Lower leg skin (tissue), 4 donors: ENCODE measurements at regions not wholly inside any gene's neighbourhood (a gene's known extent, or its start where the extent isn't known, plus 50 kb on each side); places are given as distances from the start of the nearest gene placed in this dataset.

Experiments used
- DNase-seq, 2 donors: peaks; one replicate each; pipeline ENCODE4 v3.0.0-alpha.2; 2019; ENCODE audit warnings: low spot score in 2 of 2
- H3K4me3 ChIP-seq: fragments of 200-600 bp; sonication (generic); 2 replicates; pipeline ENCODE4 v1.5.1; 2017; ENCODE audit warnings: mild to moderate bottlenecking, low read depth; ENCODE audit not compliant: poor library complexity, severe bottlenecking
- POLR2A ChIP-seq, 2 donors: fragments of 450-650 bp; IDR thresholded peaks; one replicate each; pipeline ENCODE4 v1.6.1; 2016 to 2017; ENCODE audit warnings: antibody characterized with exemption in 2 of 2, mild to moderate bottlenecking in 1 of 2, moderate library complexity in 1 of 2
- WGBS, 2 donors: methylation state at CpG; one replicate each; pipeline ENCODE4 v1.1.5; 2018; 5-methylcytosine and 5-hydroxymethylcytosine counted together
- intact Hi-C: fragments of 100-400 bp; cut with DNase I; formaldehyde crosslinking; loops from one replicate; pipeline ENCODE4 v1.15.0; 2023; ENCODE audit warnings: low total_unique reads
- TF ChIP-seq, protein P1 (sequence below), 3 donors: fragments of 450-650 bp; IDR thresholded peaks; one replicate each; pipeline ENCODE4 v1.5.1; 2016; ENCODE audit warnings: antibody characterized with exemption in 3 of 3, mild to moderate bottlenecking in 3 of 3, moderate library complexity in 2 of 3

DNA sequence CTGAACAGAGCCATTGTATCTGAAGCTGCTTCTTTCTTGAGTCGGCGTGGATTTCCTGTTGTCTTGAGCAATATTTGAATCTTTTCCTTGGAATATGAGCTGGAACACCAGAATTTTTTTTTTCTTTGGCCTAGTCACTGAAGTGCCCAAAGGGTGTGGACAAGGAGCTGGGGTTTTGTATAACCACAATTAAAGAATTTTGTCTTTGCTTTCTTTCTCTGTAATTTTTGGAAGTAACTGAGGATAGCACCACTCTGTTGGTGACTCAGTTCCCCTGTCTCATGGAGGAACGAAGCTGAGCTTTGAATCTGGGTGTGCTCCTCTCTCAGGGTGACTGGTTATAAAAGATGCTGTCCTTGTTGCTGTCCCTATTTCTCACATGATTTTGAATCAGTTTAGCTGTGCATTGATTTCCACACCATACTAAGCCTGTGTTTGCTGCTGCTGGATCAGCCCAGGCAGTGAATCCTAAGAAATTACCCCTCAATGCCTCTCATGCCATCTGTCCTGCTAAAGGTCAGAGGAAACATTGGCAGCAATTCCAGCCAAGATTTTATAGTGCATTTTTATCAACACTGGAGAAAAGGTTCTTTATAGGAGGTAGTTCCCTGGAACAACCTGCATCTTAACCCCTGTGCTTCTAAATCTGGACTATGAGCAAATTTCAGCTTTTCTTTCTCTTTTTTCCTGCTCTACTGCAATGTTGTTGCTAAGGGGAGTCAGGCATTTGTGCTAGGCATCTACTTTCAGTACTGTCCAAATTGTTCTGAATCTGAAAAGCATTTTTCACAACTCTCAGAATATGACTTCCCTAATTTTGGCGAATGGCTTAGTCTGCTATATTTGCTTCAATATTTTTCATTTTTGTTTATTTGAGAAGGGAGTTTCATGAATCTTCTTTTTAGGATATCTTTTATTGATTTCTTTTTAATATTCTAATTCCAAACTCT, 540.8 kb downstream of the SOX6 start:
- no peak overlapping the region for H3K4me3 ChIP-seq
- intact Hi-C loops, result no loop called here
- DNase-seq, result no peak
- 49 to 60% methylated on average over 4 of the region's 4 CpGs for WGBS, 2 donors
- TF ChIP-seq, protein P1, sequence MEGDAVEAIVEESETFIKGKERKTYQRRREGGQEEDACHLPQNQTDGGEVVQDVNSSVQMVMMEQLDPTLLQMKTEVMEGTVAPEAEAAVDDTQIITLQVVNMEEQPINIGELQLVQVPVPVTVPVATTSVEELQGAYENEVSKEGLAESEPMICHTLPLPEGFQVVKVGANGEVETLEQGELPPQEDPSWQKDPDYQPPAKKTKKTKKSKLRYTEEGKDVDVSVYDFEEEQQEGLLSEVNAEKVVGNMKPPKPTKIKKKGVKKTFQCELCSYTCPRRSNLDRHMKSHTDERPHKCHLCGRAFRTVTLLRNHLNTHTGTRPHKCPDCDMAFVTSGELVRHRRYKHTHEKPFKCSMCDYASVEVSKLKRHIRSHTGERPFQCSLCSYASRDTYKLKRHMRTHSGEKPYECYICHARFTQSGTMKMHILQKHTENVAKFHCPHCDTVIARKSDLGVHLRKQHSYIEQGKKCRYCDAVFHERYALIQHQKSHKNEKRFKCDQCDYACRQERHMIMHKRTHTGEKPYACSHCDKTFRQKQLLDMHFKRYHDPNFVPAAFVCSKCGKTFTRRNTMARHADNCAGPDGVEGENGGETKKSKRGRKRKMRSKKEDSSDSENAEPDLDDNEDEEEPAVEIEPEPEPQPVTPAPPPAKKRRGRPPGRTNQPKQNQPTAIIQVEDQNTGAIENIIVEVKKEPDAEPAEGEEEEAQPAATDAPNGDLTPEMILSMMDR (IDR thresholded peaks at IDR 0.05), result no peak
- TF ChIP-seq POLR2A (IDR thresholded peaks at IDR 0.05), result no peak

DNA sequence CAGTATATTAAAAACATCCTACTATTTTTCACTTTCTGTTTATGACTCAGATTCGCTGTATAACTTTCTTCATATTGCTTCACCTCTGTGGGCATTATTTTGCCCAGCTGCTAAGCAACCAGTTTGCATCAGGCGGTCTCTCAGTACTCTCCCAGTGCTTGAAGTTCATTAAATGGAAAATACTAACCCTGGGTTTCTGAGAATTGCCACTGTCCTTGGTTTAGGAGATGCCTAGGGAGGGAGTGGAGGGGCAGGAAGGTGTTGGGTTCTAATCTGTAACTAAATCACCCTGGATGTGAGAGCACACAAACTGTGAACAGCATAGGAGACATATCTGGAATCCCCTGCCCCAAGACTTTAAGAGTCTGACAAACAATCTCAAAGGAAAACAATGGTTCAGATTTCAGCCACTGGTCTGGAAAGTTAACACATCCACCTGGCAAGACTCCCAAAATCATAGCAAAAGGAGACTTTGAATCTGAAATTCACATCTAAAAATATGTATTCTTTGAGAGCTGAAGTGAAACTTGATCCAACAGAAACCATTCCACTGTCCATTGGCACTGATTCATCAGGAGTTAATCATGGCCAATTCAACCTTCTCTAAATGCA, 540.0 kb downstream of the SOX6 start:
- peak in 1 of 2 donors; percentile 50 for DNase-seq
- TF ChIP-seq, protein P1 (IDR thresholded peaks at IDR 0.05), result no peak
- no peak for TF ChIP-seq POLR2A (IDR thresholded peaks at IDR 0.05)
- H3K4me3 ChIP-seq, result no peak overlapping the region
- intact Hi-C loops, result no loop called here
- WGBS, 2 donors, result 35 to 37% methylated on average over 2 of the region's 2 CpGs

DNA sequence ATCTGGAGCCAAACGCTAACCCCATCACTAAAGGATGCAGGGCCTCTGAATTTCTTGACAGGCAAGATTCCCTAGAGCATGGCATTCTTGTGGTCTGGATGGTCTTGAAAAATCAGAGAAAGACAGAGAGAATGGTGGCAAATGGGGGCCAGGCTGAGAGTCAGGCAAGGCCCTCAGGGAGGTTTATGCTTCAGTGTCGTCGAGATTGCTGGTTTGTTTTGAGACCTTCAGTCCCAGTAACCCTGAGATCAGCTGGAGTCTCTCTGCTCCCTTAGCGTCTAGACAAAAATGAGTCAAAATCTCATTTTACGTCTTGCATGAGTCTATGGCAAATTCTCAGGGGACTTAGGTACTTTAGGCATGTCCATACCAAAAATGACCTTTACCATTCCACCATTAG, 539.3 kb downstream of the SOX6 start:
- TF ChIP-seq, protein P1 (IDR thresholded peaks at IDR 0.05), result no peak
- TF ChIP-seq POLR2A (IDR thresholded peaks at IDR 0.05), result no peak
- WGBS, 2 donors, result 90 to 91% methylated on average over 5 of the region's 5 CpGs
- intact Hi-C loops, result no loop called here
- DNase-seq, result no peak
- H3K4me3 ChIP-seq, result no peak overlapping the region

DNA sequence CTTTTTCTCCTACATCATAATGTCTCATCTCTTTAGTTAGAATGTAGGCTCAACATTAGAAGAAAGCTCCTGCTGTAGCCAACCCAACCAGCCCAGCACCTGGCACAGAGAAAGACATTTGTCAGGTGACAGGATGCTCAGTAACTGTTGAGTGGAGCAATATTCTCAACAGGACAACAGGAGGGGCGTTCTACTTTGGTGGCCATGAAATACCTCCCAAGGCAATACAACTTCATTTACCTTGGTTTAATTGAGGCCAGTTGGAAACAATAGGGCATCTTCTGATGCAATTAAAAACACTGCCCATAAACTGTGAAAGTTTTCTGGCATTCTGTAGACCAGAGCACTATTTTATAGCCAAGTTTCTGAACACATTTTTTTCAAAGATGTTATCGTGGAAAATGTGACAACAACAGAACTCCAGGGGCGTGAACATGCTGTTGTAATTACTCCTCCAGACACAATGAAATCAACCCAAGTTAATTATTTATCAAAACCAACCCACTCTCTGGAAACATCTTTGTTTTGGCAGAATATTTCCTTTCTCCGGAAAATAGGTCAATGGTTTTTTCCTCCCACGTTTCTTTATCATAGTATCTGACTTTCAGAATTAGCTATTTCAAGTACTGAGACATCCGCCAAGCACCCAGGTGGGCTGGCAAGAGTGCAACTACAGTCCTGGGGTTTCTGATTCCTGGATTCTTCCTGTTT, 538.1 kb downstream of the SOX6 start:
- intact Hi-C loops, result no loop called here
- DNase-seq, result no peak
- 19 to 22% methylated on average over 6 of the region's 6 CpGs for WGBS, 2 donors
- no peak overlapping the region for H3K4me3 ChIP-seq
- TF ChIP-seq, protein P1 (IDR thresholded peaks at IDR 0.05), result no peak

DNA sequence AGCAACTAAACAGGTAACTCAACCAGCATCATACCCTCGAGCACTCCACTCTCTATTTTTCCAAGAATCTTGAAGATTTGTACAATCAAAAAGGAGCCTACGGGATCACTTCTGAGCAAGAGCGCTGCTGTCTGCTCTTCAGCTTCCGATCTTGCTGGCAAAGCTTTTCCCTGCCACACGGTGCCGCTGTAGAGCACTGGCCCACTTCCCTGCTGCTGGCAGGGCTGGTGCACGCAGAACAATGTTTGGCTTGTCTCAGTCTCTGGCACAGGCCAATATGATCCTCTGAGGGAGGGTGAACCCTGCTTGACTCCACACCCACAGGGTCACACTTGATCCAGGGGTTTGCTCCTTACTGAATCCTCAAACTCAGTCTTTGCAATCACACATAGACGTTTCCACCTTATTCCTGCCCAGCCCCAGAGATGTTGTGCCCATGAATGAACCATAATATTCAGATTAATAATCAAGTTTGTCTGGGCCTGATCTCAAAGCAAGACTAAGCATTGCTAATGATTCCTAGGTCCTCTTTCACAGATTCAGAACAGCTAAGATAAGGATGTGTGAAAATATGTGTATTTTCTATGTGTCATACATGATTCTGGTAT, 536.6 kb downstream of the SOX6 start:
- WGBS, 2 donors, result 18 to 26% methylated on average over 8 of the region's 8 CpGs
- no peak for TF ChIP-seq POLR2A (IDR thresholded peaks at IDR 0.05)
- TF ChIP-seq, protein P1 (IDR thresholded peaks at IDR 0.05), result peak in 1 of 3 donors; percentile 49
- intact Hi-C loops, result no loop called here
- peak; percentile 44 to 88 for DNase-seq
- H3K4me3 ChIP-seq, result no peak overlapping the region
